ENCODE measurements at regions not wholly inside any gene's neighbourhood (a gene's known extent, or its start where the extent isn't known, plus 50 kb on each side); places are given as distances from the start of the nearest gene placed in this dataset.

DNA sequence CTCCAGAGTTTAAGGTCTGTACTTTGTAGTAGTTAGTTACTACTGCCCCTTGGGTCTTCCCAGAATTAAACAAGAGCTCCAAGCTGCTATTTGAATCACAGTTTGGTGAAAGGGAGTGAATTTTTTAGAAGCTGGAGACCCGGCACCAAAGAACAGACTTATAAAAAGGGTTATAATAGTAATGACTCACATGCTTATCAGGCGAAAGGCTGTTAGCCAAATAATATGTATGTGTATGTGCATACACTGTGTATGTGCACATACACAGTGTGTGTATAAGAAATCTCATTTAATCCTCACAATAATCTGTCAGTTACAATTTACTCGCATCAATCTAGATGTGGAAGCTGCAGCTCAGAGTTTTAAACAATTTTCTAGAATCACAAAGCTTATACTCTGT, 59.5 kb upstream of the ITGA1 start:
- DNase-seq (ENCODE audit: low read depth): no peak
- in situ Hi-C loops (cut with HindIII; ENCODE audit: low pct_unique_long_range_greater_than_20kb, low sequenced_read_pairs): no loop called here

- DNase-seq (ENCODE audit: low read depth): no peak
- in situ Hi-C loops (cut with HindIII; ENCODE audit: low pct_unique_long_range_greater_than_20kb, low sequenced_read_pairs): no loop called here
Observed at GRCh38 chr5:52728686-52729085, 59.0 kb upstream of the ITGA1 start.

- DNase-seq (ENCODE audit: low read depth): no peak
Observed at GRCh38 chr5:52731274-52732027, 56.3 kb upstream of the ITGA1 start.

DNA sequence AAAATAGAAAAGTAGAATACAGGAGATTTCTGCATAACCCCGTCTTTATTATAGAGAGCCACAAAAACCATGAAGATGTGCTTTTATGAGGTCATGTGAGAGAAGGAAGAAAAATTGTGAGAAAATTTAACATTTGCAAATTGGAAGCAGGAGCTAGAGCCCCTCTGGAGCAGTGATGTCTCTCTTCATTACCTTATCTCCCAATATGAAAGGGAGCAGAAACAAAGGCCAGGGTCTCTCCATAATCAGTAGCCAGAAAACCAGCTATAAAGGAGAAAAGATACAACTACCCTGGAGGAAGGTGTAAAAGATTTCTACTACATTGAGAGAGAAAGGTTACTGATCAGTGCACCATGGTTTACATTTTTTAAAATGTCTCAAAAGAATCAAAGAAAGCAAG, 53.2 kb upstream of the ITGA1 start:
- no peak for DNase-seq (ENCODE audit: low read depth)
- in situ Hi-C loops (cut with HindIII; ENCODE audit: low pct_unique_long_range_greater_than_20kb, low sequenced_read_pairs): no loop called here

More at GRCh38 chr5:52731274-52732027, 56.3 kb upstream of the ITGA1 start:
- in situ Hi-C loops (cut with HindIII; ENCODE audit: low pct_unique_long_range_greater_than_20kb, low sequenced_read_pairs): no loop called here

GRCh38 chr5:52735139-52735538, 52.6 kb upstream of the ITGA1 start:
- in situ Hi-C loops (cut with HindIII; ENCODE audit: low pct_unique_long_range_greater_than_20kb, low sequenced_read_pairs): no loop called here
- DNase-seq (ENCODE audit: low read depth): no peak
